Neural cell (in vitro differentiated cells): ENCODE measurements at regions not wholly inside any gene's neighbourhood (a gene's known extent, or its start where the extent isn't known, plus 50 kb on each side); places are given as distances from the start of the nearest gene placed in this dataset.

Source experiments
- CTCF ChIP-seq: fragments of 450-650 bp; IDR thresholded peaks from 2 replicates; pipeline ENCODE4 v1.5.1; 2014; ENCODE audit warnings: antibody characterized with exemption, mild to moderate bottlenecking, moderate library complexity; ENCODE audit not compliant: poor library complexity, severe bottlenecking
- EP300 ChIP-seq: fragments of 450-650 bp; conservative IDR thresholded peaks from 2 replicates; pipeline ENCODE4 v1.6.1; 2014; ENCODE audit warnings: antibody characterized with exemption, mild to moderate bottlenecking, moderate library complexity; ENCODE audit not compliant: poor library complexity, severe bottlenecking
- EZH2 ChIP-seq: fragments of 200-600, 300-800 bp; shearing (Covaris generic), sonication (generic); IDR thresholded peaks from 2 replicates; pipeline ENCODE4 v1.6.1; 2014; ENCODE audit warnings: antibody characterized with exemption, low read length, borderline replicate concordance, mild to moderate bottlenecking; ENCODE audit not compliant: insufficient read depth, poor library complexity, severe bottlenecking
- MXI1 ChIP-seq: fragments of 450-650 bp; conservative IDR thresholded peaks from 2 replicates; pipeline ENCODE4 v1.6.1; 2014; ENCODE audit warnings: antibody characterized with exemption, mild to moderate bottlenecking; ENCODE audit not compliant: poor library complexity, severe bottlenecking
- POLR2AphosphoS5 ChIP-seq: IDR thresholded peaks from 2 replicates; pipeline ENCODE4 v1.6.1; 2012
- RAD21 ChIP-seq: fragments of 450-650 bp; conservative IDR thresholded peaks from 2 replicates; pipeline ENCODE4 v1.6.1; 2014; ENCODE audit warnings: antibody characterized with exemption, mild to moderate bottlenecking, moderate library complexity
- REST ChIP-seq: IDR thresholded peaks from 2 replicates; pipeline ENCODE4 v1.6.1; 2012; ENCODE audit warnings: borderline replicate concordance
- SMC3 ChIP-seq: fragments of 450-650 bp; conservative IDR thresholded peaks from 2 replicates; pipeline ENCODE4 v1.6.1; 2014; ENCODE audit warnings: antibody characterized with exemption, mild to moderate bottlenecking, moderate library complexity; ENCODE audit not compliant: poor library complexity
- TAF1 ChIP-seq: IDR thresholded peaks from 2 replicates; pipeline ENCODE4 v1.6.1; 2012; ENCODE audit warnings: low read depth

GRCh38 chr3:81929697-81930096 lies 168.3 kb upstream of the GBE1 start:
- TF ChIP-seq MXI1: no peak
- TF ChIP-seq REST: no peak
- no peak for TF ChIP-seq CTCF
- no peak for TF ChIP-seq EZH2
- no peak for TF ChIP-seq EP300
- no peak for TF ChIP-seq POLR2AphosphoS5
- TF ChIP-seq SMC3: no peak
- TF ChIP-seq RAD21: no peak
- no peak for TF ChIP-seq TAF1
